Mesenchymal stem cell (in vitro differentiated cells and primary cell): ENCODE measurements at regions not wholly inside any gene's neighbourhood (a gene's known extent, or its start where the extent isn't known, plus 50 kb on each side); places are given as distances from the start of the nearest gene placed in this dataset.
A peak's percentile ranks its signal among the peaks of the same experiment; 100 is the strongest.

Source experiments
- DNase-seq: peaks from one replicate; pipeline ENCODE4 v3.0.0-alpha.2; 2013
- H2AFZ ChIP-seq: one replicate; pipeline ENCODE4 v1.6.1; 2013; ENCODE audit warnings: low read depth, mild to moderate bottlenecking, control low read depth, inconsistent platforms, low read length, moderate library complexity
- H2AK5ac ChIP-seq: 2 replicates; pipeline ENCODE4 v1.6.1; 2013; ENCODE audit warnings: low read length, moderate library complexity, mild to moderate bottlenecking, inconsistent platforms; ENCODE audit not compliant: severe bottlenecking
- H2BK120ac ChIP-seq: one replicate; pipeline ENCODE4 v1.6.1; 2013; ENCODE audit warnings: low read depth, mild to moderate bottlenecking, inconsistent platforms, low read length, moderate library complexity
- H2BK12ac ChIP-seq, 2 experiments: one replicate each; pipeline ENCODE4 v1.6.1; 2013; ENCODE audit warnings: inconsistent platforms in 2 of 2, low read length in 2 of 2, mild to moderate bottlenecking in 2 of 2, moderate library complexity in 2 of 2, control low read depth in 1 of 2
- H2BK15ac ChIP-seq: one replicate; pipeline ENCODE4 v1.6.1; 2013; ENCODE audit warnings: mild to moderate bottlenecking, low read depth, inconsistent platforms; ENCODE audit not compliant: poor library complexity, severe bottlenecking
- H2BK5ac ChIP-seq: 2 replicates; pipeline ENCODE4 v1.6.1; 2013; ENCODE audit warnings: low read depth, mild to moderate bottlenecking, low read length, control low read depth, inconsistent platforms; ENCODE audit not compliant: poor library complexity, severe bottlenecking
- H3K14ac ChIP-seq, 2 experiments: one replicate each; pipeline ENCODE4 v1.6.1; 2013; ENCODE audit warnings: inconsistent platforms in 2 of 2, low read length in 2 of 2, control low read depth in 1 of 2, mild to moderate bottlenecking in 1 of 2, moderate library complexity in 1 of 2
- H3K18ac ChIP-seq, 2 experiments: one replicate each; pipeline ENCODE4 v1.6.1; 2013; ENCODE audit warnings: inconsistent platforms in 2 of 2, low read length in 2 of 2, control low read depth in 1 of 2, low read depth in 1 of 2, mild to moderate bottlenecking in 1 of 2
- H3K23ac ChIP-seq, 2 experiments: one replicate each; pipeline ENCODE4 v1.6.1; 2013; ENCODE audit warnings: inconsistent platforms in 2 of 2, low read length in 2 of 2, mild to moderate bottlenecking in 2 of 2, moderate library complexity in 2 of 2, control low read depth in 1 of 2
- H3K27ac ChIP-seq: 2 replicates; pipeline ENCODE4 v1.5.1; 2013; ENCODE audit warnings: mild to moderate bottlenecking, moderate library complexity, low read length, control low read depth, inconsistent platforms; ENCODE audit not compliant: poor library complexity, severe bottlenecking
- H3K27me3 ChIP-seq, 2 experiments: 2 replicates each; pipeline versions ENCODE4 v1.6.1 to v1.7.0; 2013; ENCODE audit warnings: low read length in 2 of 2, mild to moderate bottlenecking in 2 of 2, moderate library complexity in 2 of 2, control low read depth in 1 of 2, inconsistent platforms in 1 of 2; ENCODE audit not compliant: control insufficient read depth in 1 of 2, insufficient read depth in 1 of 2
- H3K36me3 ChIP-seq, 2 experiments: 2 replicates each; pipeline versions ENCODE4 v1.6.1 to v1.7.0; 2013; ENCODE audit warnings: low read length in 2 of 2, control low read depth in 1 of 2, inconsistent platforms in 1 of 2, low read depth in 1 of 2, mild to moderate bottlenecking in 1 of 2; ENCODE audit not compliant: insufficient read depth in 2 of 2, control insufficient read depth in 1 of 2
- H3K4ac ChIP-seq, 2 experiments: one replicate each; pipeline ENCODE4 v1.6.1; 2013; ENCODE audit warnings: inconsistent platforms in 2 of 2, low read length in 2 of 2, mild to moderate bottlenecking in 2 of 2, moderate library complexity in 2 of 2, control low read depth in 1 of 2, low read depth in 1 of 2
- H3K4me1 ChIP-seq: 2 replicates; pipeline ENCODE4 v1.6.1; 2013; ENCODE audit warnings: low read depth, low read length, control low read depth; ENCODE audit not compliant: control insufficient read depth, insufficient read depth
- H3K4me2 ChIP-seq: 2 replicates; pipeline ENCODE4 v1.6.1; 2013; ENCODE audit warnings: low read length, mild to moderate bottlenecking, inconsistent platforms; ENCODE audit not compliant: poor library complexity, severe bottlenecking
- H3K4me3 ChIP-seq, 2 experiments: 2 replicates each; pipeline versions ENCODE4 v1.5.1 to v1.7.0; 2013; ENCODE audit warnings: low read length in 2 of 2, mild to moderate bottlenecking in 2 of 2, control low read depth in 1 of 2, low read depth in 1 of 2; ENCODE audit not compliant: insufficient read depth in 1 of 2
- H3K79me1 ChIP-seq: replicated peaks from 2 replicates; pipeline ENCODE4 v1.6.1; 2013; ENCODE audit warnings: mild to moderate bottlenecking, control low read depth, low read length, inconsistent platforms; ENCODE audit not compliant: poor library complexity, severe bottlenecking
- H3K9ac ChIP-seq: 2 replicates; pipeline ENCODE4 v1.7.0; 2013; ENCODE audit warnings: mild to moderate bottlenecking, low read length, moderate library complexity
- H3K9me3 ChIP-seq: 2 replicates; pipeline ENCODE4 v1.7.0; 2013; ENCODE audit warnings: mild to moderate bottlenecking, low read length; ENCODE audit not compliant: control insufficient read depth
- H4K8ac ChIP-seq: one replicate; pipeline ENCODE4 v1.6.1; 2013; ENCODE audit warnings: inconsistent platforms, mild to moderate bottlenecking, low read length, moderate library complexity
- H4K91ac ChIP-seq: one replicate; pipeline ENCODE4 v1.6.1; 2013; ENCODE audit warnings: mild to moderate bottlenecking, low read length, inconsistent platforms
- WGBS: methylation state at CpG from one replicate; pipeline ENCODE4 v1.1.7; 2013; ENCODE audit warnings: mixed read lengths; 5-methylcytosine and 5-hydroxymethylcytosine counted together

DNA sequence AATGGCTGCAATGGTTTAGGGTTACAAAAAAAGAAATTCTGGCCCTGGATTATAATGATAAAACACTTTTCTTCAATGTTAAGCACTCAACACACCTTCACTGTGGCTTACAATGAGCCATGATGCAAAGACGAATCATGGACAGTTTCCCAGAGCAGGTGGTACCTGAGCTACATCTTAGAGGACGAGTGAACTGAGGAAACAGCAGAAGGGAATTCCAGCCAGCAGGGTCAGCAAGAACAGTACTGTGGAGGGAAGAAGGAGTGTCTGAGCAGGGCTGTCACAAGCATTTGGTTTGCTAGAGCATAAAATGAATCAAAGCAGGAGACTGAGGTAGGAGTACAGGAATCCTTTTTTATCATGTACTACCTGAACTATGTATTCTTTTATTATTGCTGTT, 332.8 kb upstream of the C11orf87 start:
- Histone ChIP-seq H3K9me3 (no peaks in the 10 kb centered on the region), H2BK12ac (no peak overlapping the region), H3K9ac (no peak overlapping the region), H3K4me1 (no peaks in the 10 kb centered on the region), H3K18ac (no peak overlapping the region), H3K27me3 (no peaks in the 10 kb centered on the region), H3K4me3 (no peak overlapping the region), H2BK5ac (no peak overlapping the region), H3K36me3 (no peaks in the 10 kb centered on the region), H4K91ac (no peak overlapping the region), H3K14ac (no peak overlapping the region), H2AFZ (no peak overlapping the region), H3K23ac (no peak overlapping the region), H3K79me1 (no peaks in the 10 kb centered on the region), H2AK5ac (no peak overlapping the region), H4K8ac (no peak overlapping the region), H2BK120ac (no peak overlapping the region), H3K4me2 (no peak overlapping the region), H3K27ac (no peak overlapping the region), H2BK15ac (no peak overlapping the region), H3K4ac (no peak overlapping the region)
- no peak for DNase-seq
- WGBS, result 83% methylated on average over 2 of the region's 2 CpGs

DNA sequence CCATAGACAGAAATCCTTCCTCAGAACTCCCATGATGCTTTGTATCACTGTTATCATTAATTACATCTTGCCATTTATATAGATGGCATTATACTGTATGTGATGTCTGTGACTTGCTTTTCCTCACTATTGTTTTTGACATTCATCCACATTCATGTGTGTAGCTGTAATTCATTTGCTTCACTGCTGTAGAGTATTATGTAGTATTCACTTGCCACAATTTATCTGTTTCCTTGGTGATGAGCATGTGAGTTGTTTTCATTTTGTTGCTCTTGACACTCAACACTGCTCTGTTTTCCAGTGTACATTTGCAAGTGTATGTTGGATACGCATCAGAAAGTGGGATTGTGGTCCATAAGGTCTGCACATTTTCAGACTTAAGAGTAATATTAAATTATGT, 328.6 kb upstream of the C11orf87 start:
- Histone ChIP-seq H2AK5ac (no peak overlapping the region), H3K4ac (no peak overlapping the region), H3K4me2 (no peak overlapping the region), H3K9me3 (no peaks in the 10 kb centered on the region), H4K8ac (no peak overlapping the region), H4K91ac (no peak overlapping the region), H2BK5ac (no peak overlapping the region), H3K23ac (no peak overlapping the region), H2BK15ac (no peak overlapping the region), H3K36me3 (no peaks in the 10 kb centered on the region), H3K18ac (no peak overlapping the region), H2BK12ac (no peak overlapping the region), H3K4me3 (no peak overlapping the region), H3K9ac (no peak overlapping the region), H2BK120ac (no peak overlapping the region), H3K79me1 (no peaks in the 10 kb centered on the region), H3K4me1 (no peaks in the 10 kb centered on the region), H3K27me3 (no peaks in the 10 kb centered on the region), H3K14ac (no peak overlapping the region), H3K27ac (no peak overlapping the region), H2AFZ (no peak overlapping the region)
- WGBS, result no CpG with 5 or more reads among the region's 1 CpG
- no peak for DNase-seq

GRCh38 chr11:109096266-109096665, 325.7 kb upstream of the C11orf87 start:
- Histone ChIP-seq H3K18ac (no peak overlapping the region), H3K14ac (no peak overlapping the region), H4K8ac (no peak overlapping the region), H3K4me1 (no peaks in the 10 kb centered on the region), H3K9me3 (no peaks in the 10 kb centered on the region), H2AK5ac (no peak overlapping the region), H3K27me3 (no peaks in the 10 kb centered on the region), H2BK120ac (no peak overlapping the region), H2BK12ac (no peak overlapping the region), H2BK5ac (no peak overlapping the region), H3K23ac (no peak overlapping the region), H3K79me1 (no peaks in the 10 kb centered on the region), H2AFZ (no peak overlapping the region), H3K4ac (no peak overlapping the region), H3K27ac (no peak overlapping the region), H3K9ac (no peak overlapping the region), H3K4me2 (no peak overlapping the region), H3K4me3 (no peak overlapping the region), H3K36me3 (no peaks in the 10 kb centered on the region), H4K91ac (no peak overlapping the region), H2BK15ac (no peak overlapping the region)
- WGBS, result 98% methylated on average over 2 of the region's 3 CpGs
- DNase-seq, result no peak

GRCh38 chr11:109106151-109106906, 315.7 kb upstream of the C11orf87 start:
- Histone ChIP-seq H2AFZ (no peak overlapping the region), H4K91ac (no peak overlapping the region), H3K18ac (no peak overlapping the region), H4K8ac (no peak overlapping the region), H3K4ac (no peak overlapping the region), H3K4me2 (no peak overlapping the region), H2BK12ac (no peak overlapping the region), H3K27me3 (no peaks in the 10 kb centered on the region), H3K23ac (no peak overlapping the region), H3K14ac (no peak overlapping the region), H3K27ac (no peak overlapping the region), H2BK5ac (no peak overlapping the region), H2AK5ac (peak overlapping the region; percentile 53), H3K36me3 (no peaks in the 10 kb centered on the region), H2BK120ac (no peak overlapping the region), H3K9ac (no peak overlapping the region), H3K4me3 (no peak overlapping the region), H2BK15ac (no peak overlapping the region), H3K9me3 (no peaks in the 10 kb centered on the region), H3K79me1 (no peaks in the 10 kb centered on the region), H3K4me1 (peaks cover 2% of the 10 kb centered on the region)
- DNase-seq, result no peak
- WGBS, result 93% methylated on average over 8 of the region's 8 CpGs
